ENCODE measurements at regions not wholly inside any gene's neighbourhood (a gene's known extent, or its start where the extent isn't known, plus 50 kb on each side); places are given as distances from the start of the nearest gene placed in this dataset.
"Not testable (repeated sequence)": the region's sequence is repeated elsewhere in the genome, so short reads cannot be mapped to it uniquely, and the experiment has no call there.

- no peak for DNase-seq (ENCODE audit: low read depth in 2 of 2)
These were observed 304.1 kb downstream of the RFPL4B start for GRCh38 chr6:112651239-112651638.

GRCh38 chr6:112659912-112660311, 312.8 kb downstream of the RFPL4B start:
- DNase-seq (ENCODE audit: low read depth in 2 of 2) = no peak

- DNase-seq (ENCODE audit: low read depth in 2 of 2) = no peak
These were observed 313.5 kb downstream of the RFPL4B start for GRCh38 chr6:112660626-112661025.

- no peak for DNase-seq (ENCODE audit: low read depth in 2 of 2)
These were observed 316.6 kb downstream of the RFPL4B start for GRCh38 chr6:112663698-112664097.

DNA sequence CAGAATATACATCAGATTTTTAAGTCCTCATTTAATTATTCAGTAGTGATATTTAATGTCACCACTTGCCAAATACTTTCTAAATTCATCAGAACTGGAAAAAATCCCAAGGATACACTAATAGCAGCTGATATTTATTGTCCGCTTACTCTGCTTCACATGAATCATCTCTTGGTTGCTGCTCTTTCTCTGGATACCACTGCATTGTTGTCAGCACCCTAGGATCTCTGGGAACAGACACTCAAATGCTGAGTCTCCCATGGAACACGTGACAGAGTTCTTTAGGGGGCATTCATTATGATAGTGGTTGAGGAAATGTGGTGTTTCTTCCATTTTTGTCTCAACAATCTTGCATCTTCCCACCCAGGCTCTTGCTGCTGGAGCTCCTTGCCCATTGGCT, 318.0 kb downstream of the RFPL4B start:
- no peak for DNase-seq (ENCODE audit: low read depth in 2 of 2)

DNA sequence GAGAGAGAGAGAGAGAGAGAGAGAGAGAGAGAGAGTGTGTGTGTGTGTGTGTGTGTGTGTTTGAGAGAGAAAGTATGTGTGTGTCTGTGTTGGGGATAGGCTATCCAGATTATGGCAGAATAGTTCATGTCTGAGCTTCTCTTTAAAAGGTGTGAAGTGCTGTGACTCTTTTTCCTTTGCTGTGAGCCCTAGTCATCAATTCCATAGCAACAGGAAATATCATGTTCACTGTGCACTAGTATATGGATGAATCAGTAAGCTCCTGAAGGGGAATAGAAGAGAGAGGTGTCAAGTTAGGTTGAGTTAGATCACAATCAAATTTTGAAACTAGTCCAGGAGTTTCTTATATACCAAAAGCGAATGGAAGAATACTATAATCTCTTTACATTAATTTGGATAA, 318.7 kb downstream of the RFPL4B start:
- no peak for DNase-seq (ENCODE audit: low read depth in 2 of 2)

DNA sequence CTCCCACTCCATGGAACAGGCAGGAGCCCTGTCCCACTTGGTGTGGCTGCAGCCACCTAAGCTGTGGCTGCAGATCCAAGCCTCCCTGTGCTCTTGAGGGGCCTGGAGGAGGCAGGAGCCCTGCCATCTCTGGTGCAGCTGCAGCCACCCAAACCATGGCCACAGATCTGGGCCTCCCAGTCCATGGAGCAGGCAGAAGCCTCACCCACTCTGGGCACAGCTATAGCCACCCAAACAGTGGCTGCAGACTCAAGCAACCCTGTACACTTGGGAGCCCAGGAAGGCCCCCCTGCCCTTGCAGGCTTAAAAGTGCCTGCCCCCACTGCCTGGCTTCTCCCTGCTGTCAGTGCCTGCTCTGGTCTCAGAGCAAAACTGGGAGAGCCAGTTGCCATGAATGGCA, 320.3 kb downstream of the RFPL4B start:
- DNase-seq (ENCODE audit: low read depth in 2 of 2) = no peak

DNA sequence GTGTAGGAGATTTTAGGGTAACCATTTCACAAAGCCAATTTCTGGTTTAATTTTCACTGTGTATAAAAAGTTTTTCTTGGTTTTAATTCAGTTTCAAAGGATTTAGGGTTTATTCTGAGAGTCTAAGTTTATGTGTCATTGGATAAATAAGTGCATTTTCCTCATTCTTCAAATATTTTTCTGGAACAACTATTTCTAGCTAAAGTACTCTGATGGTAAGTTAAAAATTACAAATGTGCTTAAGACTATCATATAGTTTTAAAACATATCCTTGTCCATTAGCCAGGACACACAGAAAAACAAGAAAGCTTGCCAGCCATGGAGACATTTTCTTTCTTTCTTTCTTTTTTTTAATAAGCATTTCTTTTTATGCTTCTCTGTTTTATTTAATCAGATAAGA, 333.0 kb downstream of the RFPL4B start:
- DNase-seq (ENCODE audit: low read depth in 2 of 2) = no peak

DNA sequence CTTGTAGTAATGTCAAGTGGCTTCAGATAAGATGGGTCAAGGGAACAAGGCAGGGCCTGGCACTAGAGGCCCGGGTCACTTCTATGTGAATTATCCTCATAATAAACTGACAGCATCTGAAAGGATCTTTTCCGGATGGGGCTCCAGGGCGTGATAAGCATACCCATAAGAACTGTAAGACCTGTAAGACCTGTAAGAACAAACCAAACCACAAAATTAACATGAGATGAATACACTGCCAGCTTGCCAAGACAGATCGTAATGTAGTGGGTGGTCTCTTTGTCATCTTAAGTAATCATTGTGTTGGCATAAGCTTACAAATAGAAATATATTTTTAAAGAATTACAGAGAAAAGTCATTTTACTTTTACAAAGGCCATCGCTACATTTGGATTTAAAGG, 334.9 kb downstream of the RFPL4B start:
- no peak for DNase-seq (ENCODE audit: low read depth in 2 of 2)

GRCh38 chr6:112683106-112683505, 336.0 kb downstream of the RFPL4B start:
- DNase-seq (ENCODE audit: low read depth in 2 of 2) = no peak

DNA sequence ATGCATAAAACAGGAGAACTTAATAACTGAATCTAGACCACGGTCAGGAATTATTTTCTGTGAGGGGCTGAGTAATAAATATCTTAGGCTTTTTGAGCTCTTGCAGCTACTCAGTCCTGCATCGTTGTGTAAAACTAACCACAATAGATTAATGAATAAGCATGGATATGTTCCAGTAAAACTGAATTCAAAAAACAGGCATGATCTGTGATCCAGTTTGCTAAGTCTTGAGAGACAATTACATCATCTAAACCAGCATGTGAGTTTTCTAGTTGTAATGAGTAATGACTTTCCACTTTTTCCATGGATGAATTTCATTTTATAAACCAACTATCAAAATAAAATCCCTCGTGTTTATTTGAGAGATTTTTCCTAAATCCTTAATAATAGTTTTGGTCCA, 336.8 kb downstream of the RFPL4B start:
- DNase-seq (ENCODE audit: low read depth in 2 of 2) = no peak

- DNase-seq (ENCODE audit: low read depth in 2 of 2) = not testable (repeated sequence)
These were observed 338.5 kb downstream of the RFPL4B start for GRCh38 chr6:112685521-112686220.

DNA sequence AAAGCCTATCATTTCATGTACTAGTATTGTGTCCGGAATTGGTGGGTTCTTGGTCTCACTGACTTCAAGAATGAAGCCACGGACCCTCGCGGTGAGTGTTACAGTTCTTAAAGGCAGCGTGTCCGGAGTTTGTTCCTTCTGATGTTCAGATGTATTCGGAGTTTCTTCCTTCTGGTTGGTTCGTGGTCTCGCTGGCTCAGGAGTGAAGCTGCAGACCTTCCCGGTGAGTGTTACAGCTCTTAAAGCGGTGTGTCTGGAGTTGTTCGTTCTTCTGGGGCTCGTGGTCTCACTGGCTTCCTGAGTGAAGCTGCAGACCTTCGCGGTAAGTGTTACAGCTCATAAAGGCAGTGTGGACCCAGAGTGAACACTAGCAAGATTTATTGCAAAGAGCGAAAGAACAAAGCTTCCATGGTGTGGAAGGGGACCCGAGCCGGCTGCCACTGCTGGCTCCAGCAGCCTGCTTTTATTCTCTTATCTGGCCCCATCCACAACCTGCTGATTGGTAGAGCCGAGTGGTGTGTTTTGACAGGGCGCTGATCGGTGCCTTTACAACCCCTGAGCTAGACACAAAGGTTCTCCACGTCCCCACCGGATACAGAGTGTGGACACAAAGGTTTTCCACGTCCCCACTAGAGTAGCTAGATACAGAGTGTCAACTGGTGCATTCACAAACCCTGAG, 341.5 kb downstream of the RFPL4B start:
- DNase-seq (ENCODE audit: low read depth in 2 of 2) = not testable (repeated sequence)

- not testable (repeated sequence) for DNase-seq (ENCODE audit: low read depth in 2 of 2)
These were observed 342.2 kb downstream of the RFPL4B start for GRCh38 chr6:112689183-112689858.

GRCh38 chr6:112690497-112691202, 343.5 kb downstream of the RFPL4B start:
- DNase-seq (ENCODE audit: low read depth in 2 of 2) = no peak

GRCh38 chr6:112691289-112691688, 344.2 kb downstream of the RFPL4B start:
- no peak for DNase-seq (ENCODE audit: low read depth in 2 of 2)

DNA sequence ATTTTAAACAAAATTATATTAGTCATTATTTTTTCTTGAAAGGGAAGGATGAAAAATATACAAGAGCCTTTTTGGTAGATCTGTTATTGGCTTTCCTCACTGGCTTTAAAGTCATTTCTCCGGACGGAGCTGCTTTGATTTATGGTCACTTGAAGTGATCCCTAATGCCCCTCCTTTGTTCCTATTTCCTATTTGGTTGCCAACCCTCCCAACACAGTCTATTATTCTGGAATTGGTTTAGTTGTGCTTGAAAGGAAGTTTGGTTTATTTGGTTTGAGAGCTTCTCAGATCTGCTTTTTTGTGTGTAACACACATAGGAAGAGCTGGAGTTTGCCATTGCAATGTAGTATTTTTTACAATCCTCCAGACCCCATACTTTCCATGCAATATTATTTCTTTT, 347.9 kb downstream of the RFPL4B start:
- DNase-seq (ENCODE audit: low read depth in 2 of 2) = no peak

DNA sequence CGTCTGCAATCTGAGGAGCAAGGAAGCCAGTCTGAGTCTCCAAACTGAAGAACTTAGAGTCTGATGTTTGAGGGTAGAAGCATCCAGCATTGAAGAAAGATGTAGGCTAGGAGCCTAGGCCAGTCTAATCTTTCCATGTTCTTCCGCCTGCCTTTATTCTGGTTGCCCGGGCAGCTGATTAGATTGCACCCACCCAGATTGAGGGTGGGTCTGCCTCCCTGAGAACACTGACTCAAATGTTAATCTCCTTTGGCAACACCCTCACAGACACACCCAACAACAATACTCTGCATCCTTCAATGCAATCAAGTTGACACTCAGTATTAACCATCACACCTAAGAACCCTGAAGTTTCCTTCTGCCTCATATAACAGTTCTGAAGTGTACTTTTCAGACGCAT, 350.1 kb downstream of the RFPL4B start:
- DNase-seq (ENCODE audit: low read depth in 2 of 2) = no peak

DNA sequence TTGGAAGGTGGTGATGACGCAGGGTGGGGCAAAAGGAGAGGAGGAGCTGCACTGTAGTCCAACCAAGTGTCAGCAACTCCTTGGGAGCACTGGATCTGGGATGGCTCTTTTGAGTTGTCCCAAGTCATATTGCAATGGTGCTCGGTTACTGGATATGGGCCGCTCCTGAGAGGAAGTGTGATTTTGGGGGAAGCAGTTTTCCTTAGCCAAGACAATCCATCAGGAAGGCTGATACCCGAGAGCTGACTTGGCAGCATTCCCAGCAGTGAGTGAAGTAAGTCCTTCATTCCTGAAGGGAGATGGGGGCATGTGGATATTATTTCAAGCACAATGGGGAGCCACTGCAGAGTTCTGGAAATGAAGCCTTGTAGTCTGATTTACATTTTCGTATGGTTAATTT, 354.1 kb downstream of the RFPL4B start:
- DNase-seq (ENCODE audit: low read depth in 2 of 2) = no peak

- no peak for DNase-seq (ENCODE audit: low read depth in 2 of 2)
These were observed 363.6 kb downstream of the RFPL4B start for GRCh38 chr6:112710710-112711109.

DNA sequence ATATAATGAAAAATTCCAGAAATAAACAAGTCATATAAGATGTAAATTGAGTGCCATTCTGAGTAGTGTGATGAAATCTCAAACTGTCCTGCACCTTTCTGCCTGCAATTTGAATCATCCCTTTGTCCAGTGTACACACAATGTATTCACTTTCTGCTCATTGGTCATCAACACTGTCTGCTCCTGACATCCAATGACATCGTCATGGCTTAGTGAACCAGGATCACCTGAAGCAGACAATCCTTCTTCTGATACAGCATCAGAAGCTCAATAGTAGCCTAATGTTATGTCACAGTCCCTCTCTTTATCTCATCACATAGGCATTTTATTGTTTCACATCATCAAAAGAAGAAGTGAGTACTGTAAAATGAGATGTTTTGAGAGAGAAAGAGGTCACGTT, 366.3 kb downstream of the RFPL4B start:
- no peak for DNase-seq (ENCODE audit: low read depth in 2 of 2)

GRCh38 chr6:112717401-112717800, 370.3 kb downstream of the RFPL4B start:
- no peak for DNase-seq (ENCODE audit: low read depth in 2 of 2)

All from stimulated activated CD8-positive, alpha-beta memory T cell treated with anti-CD3 and anti-CD28 coated beads, Interleukin-15, amount 100 ng/mL, for 48 hours (primary cell).